ENCODE measurements at regions not wholly inside any gene's neighbourhood (a gene's known extent, or its start where the extent isn't known, plus 50 kb on each side); places are given as distances from the start of the nearest gene placed in this dataset.

DNA sequence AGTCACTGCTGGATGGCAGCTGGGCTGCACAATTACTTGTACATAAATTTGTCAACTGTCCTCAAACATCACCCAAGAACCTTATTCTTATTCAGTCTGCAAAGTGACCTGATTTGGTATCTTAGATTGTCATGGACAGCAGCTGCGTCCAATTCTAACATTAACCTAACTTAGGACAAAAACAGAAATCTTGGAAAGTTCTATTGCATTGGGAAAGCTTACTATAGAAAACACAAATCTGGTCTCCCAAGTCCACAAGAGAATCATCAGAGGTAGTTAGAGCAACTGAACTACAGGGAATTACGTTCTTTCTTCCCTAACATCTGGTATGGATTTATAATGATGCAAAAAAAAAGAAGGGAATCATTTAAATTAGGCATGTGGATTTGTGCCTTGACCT, 283.9 kb downstream of the NR2F1-AS1 start (continued):
- TF ChIP-seq, protein P1, sequence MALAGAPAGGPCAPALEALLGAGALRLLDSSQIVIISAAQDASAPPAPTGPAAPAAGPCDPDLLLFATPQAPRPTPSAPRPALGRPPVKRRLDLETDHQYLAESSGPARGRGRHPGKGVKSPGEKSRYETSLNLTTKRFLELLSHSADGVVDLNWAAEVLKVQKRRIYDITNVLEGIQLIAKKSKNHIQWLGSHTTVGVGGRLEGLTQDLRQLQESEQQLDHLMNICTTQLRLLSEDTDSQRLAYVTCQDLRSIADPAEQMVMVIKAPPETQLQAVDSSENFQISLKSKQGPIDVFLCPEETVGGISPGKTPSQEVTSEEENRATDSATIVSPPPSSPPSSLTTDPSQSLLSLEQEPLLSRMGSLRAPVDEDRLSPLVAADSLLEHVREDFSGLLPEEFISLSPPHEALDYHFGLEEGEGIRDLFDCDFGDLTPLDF (CRISPR knock-in tag; IDR thresholded peaks at IDR 0.05): no peak

DNA sequence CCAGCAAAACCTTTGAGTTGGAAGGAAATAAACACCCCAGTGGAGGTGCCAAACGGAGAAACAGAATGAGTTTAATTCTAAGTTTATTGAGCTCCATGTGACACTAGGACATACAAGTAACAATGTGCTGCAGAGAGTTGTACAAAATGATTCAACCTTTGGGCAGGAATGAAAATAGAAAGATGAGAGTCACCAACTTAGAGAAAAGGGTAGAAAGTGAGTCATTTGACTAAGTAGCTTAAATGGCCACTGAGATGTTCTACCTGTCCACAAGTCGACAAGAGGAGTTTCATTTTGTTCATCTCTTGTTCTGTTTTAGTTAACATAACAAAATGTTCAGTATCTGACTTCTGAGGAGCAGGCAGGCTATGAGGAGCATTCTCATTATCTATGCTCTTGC, 284.7 kb downstream of the NR2F1-AS1 start:
- H3K4me1 Mint-ChIP-seq: peaks cover 29% of the 10 kb centered on the region
- H3K4me3 Mint-ChIP-seq: no peak overlapping the region
- ChIA-PET POLR2A (no interaction called here), CTCF (no interaction called here)
- no peaks in the 10 kb centered on the region for H3K9me3 Mint-ChIP-seq
- ATAC-seq (no peak), DNase-seq (ENCODE audit: low spot score) (no peak)
- H3K27ac Mint-ChIP-seq: no peak overlapping the region
- no peaks in the 10 kb centered on the region for H3K36me3 Mint-ChIP-seq
- TF ChIP-seq ZNF121 (CRISPR knock-in tag; IDR thresholded peaks at IDR 0.05) (no peak), GTF2I (CRISPR knock-in tag; conservative IDR thresholded peaks at IDR 0.05) (no peak), SP1 (CRISPR knock-in tag; conservative IDR thresholded peaks at IDR 0.05) (no peak), ZBTB21 (CRISPR knock-in tag; IDR thresholded peaks at IDR 0.05; ENCODE audit: borderline replicate concordance) (no peak), SMAD4 (CRISPR knock-in tag; IDR thresholded peaks at IDR 0.05) (no peak), NFE2L1 (CRISPR knock-in tag; IDR thresholded peaks at IDR 0.05) (no peak), FOXK1 (CRISPR knock-in tag; IDR thresholded peaks at IDR 0.05) (no peak), SOX15 (CRISPR knock-in tag; IDR thresholded peaks at IDR 0.05) (no peak)
- TF ChIP-seq, protein P2, sequence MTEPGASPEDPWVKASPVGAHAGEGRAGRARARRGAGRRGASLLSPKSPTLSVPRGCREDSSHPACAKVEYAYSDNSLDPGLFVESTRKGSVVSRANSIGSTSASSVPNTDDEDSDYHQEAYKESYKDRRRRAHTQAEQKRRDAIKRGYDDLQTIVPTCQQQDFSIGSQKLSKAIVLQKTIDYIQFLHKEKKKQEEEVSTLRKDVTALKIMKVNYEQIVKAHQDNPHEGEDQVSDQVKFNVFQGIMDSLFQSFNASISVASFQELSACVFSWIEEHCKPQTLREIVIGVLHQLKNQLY (CRISPR knock-in tag; IDR thresholded peaks at IDR 0.05): no peak
- TF ChIP-seq, protein P3, sequence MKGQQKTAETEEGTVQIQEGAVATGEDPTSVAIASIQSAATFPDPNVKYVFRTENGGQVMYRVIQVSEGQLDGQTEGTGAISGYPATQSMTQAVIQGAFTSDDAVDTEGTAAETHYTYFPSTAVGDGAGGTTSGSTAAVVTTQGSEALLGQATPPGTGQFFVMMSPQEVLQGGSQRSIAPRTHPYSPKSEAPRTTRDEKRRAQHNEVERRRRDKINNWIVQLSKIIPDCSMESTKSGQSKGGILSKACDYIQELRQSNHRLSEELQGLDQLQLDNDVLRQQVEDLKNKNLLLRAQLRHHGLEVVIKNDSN (CRISPR knock-in tag; IDR thresholded peaks at IDR 0.05): no peak
- TF ChIP-seq, protein P4, sequence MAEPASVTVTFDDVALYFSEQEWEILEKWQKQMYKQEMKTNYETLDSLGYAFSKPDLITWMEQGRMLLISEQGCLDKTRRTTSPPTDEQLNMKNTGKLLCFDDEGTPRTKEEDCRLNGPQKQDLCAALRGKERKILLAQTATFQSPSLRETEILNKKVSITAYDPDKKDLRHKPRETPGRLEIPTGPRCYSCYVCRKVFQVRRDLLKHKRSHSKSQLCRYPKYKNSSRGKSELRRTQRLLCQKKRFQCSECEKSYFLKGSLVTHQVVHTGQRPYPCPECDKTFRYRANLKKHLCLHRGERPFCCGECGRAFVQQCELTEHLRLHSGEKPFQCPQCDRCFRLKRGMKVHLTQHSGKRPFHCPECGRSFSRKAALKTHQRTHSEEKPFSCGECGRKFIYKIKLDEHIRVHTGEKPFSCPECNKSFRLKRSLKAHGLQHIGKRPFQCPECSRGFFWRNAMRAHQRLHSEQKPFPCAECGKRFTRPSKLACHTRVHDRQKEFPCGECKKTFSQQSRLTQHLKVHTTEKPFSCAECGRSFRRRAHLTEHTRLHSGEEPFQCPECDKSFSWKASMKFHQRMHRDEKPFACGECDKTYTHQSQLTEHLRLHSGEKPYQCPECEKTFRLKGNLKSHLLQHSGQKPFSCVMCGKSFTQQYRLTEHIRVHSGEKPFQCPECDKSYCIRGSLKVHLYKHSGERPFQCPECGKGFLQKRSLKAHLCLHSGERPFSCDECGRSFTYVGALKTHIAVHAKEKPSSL (CRISPR knock-in tag; conservative IDR thresholded peaks at IDR 0.05): no peak
- TF ChIP-seq, protein P5, sequence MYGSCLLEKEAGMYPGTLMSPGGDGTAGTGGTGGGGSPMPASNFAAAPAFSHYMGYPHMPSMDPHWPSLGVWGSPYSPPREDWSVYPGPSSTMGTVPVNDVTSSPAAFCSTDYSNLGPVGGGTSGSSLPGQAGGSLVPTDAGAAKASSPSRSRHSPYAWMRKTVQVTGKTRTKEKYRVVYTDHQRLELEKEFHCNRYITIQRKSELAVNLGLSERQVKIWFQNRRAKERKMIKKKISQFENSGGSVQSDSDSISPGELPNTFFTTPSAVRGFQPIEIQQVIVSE (CRISPR knock-in tag; IDR thresholded peaks at IDR 0.05; ENCODE audit: borderline replicate concordance): no peak
- TF ChIP-seq, protein P6, sequence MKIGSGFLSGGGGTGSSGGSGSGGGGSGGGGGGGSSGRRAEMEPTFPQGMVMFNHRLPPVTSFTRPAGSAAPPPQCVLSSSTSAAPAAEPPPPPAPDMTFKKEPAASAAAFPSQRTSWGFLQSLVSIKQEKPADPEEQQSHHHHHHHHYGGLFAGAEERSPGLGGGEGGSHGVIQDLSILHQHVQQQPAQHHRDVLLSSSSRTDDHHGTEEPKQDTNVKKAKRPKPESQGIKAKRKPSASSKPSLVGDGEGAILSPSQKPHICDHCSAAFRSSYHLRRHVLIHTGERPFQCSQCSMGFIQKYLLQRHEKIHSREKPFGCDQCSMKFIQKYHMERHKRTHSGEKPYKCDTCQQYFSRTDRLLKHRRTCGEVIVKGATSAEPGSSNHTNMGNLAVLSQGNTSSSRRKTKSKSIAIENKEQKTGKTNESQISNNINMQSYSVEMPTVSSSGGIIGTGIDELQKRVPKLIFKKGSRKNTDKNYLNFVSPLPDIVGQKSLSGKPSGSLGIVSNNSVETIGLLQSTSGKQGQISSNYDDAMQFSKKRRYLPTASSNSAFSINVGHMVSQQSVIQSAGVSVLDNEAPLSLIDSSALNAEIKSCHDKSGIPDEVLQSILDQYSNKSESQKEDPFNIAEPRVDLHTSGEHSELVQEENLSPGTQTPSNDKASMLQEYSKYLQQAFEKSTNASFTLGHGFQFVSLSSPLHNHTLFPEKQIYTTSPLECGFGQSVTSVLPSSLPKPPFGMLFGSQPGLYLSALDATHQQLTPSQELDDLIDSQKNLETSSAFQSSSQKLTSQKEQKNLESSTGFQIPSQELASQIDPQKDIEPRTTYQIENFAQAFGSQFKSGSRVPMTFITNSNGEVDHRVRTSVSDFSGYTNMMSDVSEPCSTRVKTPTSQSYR (CRISPR knock-in tag; IDR thresholded peaks at IDR 0.05): no peak
- H3K27me3 Mint-ChIP-seq (ENCODE audit: low read depth): no peaks in the 10 kb centered on the region; the same call in 1 of the 2 replicates

DNA sequence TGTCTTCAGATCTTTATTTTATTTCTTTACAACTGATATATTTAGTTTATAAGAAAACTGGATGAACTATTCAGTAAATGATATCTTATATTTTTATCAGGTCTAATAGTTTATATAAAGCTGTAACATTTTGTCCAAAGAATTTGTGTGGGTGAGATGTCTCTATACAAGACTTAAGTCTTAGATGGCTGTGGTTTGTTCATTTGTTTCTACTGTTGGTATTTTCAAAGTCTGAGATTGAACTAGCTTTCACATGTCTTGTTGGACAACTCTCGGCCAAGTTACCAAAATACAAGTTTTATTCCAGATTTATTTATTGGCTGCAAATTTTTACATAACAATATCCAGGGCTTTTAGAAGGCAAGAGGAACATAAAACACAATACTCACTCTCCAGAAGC, 286.0 kb downstream of the NR2F1-AS1 start:
- Mint-ChIP-seq H3K9me3 (no peaks in the 10 kb centered on the region), H3K27ac (no peak overlapping the region), H3K4me3 (no peak overlapping the region), H3K4me1 (peaks cover 19% of the 10 kb centered on the region), H3K27me3 (ENCODE audit: low read depth) (no peaks in the 10 kb centered on the region; the same call in 1 of the 2 replicates), H3K36me3 (no peaks in the 10 kb centered on the region)
- ChIA-PET CTCF (no interaction called here), POLR2A (no interaction called here)
- DNase-seq (ENCODE audit: low spot score) (no peak), ATAC-seq (no peak)
- no peak for TF ChIP-seq HMGA2 (CRISPR knock-in tag; IDR thresholded peaks at IDR 0.05)
- TF ChIP-seq JUN (CRISPR knock-in tag; IDR thresholded peaks at IDR 0.05): no peak
- TF ChIP-seq, protein P7, sequence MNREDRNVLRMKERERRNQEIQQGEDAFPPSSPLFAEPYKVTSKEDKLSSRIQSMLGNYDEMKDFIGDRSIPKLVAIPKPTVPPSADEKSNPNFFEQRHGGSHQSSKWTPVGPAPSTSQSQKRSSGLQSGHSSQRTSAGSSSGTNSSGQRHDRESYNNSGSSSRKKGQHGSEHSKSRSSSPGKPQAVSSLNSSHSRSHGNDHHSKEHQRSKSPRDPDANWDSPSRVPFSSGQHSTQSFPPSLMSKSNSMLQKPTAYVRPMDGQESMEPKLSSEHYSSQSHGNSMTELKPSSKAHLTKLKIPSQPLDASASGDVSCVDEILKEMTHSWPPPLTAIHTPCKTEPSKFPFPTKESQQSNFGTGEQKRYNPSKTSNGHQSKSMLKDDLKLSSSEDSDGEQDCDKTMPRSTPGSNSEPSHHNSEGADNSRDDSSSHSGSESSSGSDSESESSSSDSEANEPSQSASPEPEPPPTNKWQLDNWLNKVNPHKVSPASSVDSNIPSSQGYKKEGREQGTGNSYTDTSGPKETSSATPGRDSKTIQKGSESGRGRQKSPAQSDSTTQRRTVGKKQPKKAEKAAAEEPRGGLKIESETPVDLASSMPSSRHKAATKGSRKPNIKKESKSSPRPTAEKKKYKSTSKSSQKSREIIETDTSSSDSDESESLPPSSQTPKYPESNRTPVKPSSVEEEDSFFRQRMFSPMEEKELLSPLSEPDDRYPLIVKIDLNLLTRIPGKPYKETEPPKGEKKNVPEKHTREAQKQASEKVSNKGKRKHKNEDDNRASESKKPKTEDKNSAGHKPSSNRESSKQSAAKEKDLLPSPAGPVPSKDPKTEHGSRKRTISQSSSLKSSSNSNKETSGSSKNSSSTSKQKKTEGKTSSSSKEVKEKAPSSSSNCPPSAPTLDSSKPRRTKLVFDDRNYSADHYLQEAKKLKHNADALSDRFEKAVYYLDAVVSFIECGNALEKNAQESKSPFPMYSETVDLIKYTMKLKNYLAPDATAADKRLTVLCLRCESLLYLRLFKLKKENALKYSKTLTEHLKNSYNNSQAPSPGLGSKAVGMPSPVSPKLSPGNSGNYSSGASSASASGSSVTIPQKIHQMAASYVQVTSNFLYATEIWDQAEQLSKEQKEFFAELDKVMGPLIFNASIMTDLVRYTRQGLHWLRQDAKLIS (CRISPR knock-in tag; IDR thresholded peaks at IDR 0.05; ENCODE audit: borderline replicate concordance): no peak
- TF ChIP-seq, protein P8, sequence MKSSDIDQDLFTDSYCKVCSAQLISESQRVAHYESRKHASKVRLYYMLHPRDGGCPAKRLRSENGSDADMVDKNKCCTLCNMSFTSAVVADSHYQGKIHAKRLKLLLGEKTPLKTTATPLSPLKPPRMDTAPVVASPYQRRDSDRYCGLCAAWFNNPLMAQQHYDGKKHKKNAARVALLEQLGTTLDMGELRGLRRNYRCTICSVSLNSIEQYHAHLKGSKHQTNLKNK (CRISPR knock-in tag; IDR thresholded peaks at IDR 0.05): no peak
- no peak for TF ChIP-seq NFE2L1 (CRISPR knock-in tag; IDR thresholded peaks at IDR 0.05)
- no peak for TF ChIP-seq ZNF121 (CRISPR knock-in tag; IDR thresholded peaks at IDR 0.05)
- TF ChIP-seq MXD4 (CRISPR knock-in tag; IDR thresholded peaks at IDR 0.05; ENCODE audit: borderline replicate concordance): no peak
- TF ChIP-seq TP53 (CRISPR knock-in tag; IDR thresholded peaks at IDR 0.05): no peak
